ENCODE measurements at regions not wholly inside any gene's neighbourhood (a gene's known extent, or its start where the extent isn't known, plus 50 kb on each side); places are given as distances from the start of the nearest gene placed in this dataset.
"Not testable (repeated sequence)": the region's sequence is repeated elsewhere in the genome, so short reads cannot be mapped to it uniquely, and the experiment has no call there.

GRCh38 chr19:28134311-28134710 lies 1078.6 kb downstream of the UQCRFS1 start:
- DNase-seq, result no peak

DNA sequence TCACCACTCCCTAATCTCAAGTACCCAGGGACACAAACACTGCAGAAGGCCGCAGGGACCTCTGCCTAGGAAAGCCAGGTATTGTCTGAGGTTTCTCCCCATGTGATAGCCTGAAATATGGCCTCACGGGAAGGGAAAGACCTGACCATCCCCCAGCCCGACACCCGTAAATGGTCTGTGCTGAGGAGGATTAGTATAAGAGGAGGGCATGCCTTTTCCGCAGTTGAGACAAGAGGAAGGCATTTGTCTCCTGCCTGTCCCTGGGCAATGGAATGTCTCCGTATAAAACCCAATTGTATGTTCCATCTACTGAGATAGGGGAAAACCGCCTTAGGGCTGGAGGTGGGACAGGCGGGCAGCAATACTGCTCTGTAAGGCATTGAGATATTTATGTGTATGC lies 1082.1 kb downstream of the UQCRFS1 start:
- DNase-seq, result not testable (repeated sequence)

GRCh38 chr19:28130066-28130511 lies 1082.9 kb downstream of the UQCRFS1 start:
- no peak for DNase-seq

DNA sequence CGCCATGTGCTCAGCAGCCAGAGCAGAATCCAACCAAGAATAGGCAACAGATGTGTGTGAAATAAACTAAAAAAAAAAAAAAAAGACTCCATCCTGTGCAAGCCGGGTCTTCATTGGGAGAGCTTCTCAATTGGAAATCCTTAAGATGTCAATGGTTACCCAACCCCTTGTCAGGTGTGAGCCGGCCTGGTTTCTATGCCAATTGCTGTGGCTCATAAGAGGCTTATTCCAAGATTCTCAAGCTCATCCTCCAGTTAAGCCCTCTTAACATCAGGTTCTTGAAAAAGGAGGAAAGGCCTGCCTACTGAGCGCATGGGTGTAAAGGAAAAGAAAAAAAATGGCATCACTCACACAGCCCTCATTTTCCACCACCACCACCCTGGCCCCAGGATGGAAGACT lies 1084.6 kb downstream of the UQCRFS1 start:
- DNase-seq, result no peak

GRCh38 chr19:28126135-28126898 lies 1086.6 kb downstream of the UQCRFS1 start:
- DNase-seq, result no peak

- DNase-seq, result no peak
Observed at GRCh38 chr19:28122734-28123133, 1090.2 kb downstream of the UQCRFS1 start.

GRCh38 chr19:28118235-28118634 lies 1094.7 kb downstream of the UQCRFS1 start:
- DNase-seq, result no peak

DNA sequence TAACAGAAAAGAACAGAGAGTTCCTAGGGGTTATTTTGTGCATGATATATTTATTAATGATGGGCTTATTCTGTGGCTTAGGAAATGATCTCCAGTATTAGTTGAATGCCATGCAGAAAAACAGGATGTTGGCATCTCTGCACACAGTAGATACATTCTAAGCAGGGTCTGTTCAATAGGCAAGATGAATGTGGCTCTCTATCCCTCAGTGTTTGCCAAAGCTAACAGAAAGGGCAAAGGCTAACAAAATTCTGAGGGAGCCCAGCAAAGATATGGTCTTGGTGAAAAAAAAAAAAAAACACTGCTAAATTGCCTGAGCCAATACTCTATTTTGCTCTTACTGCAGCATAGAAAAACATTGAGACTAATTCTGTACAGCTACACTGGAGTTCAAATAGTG lies 1095.8 kb downstream of the UQCRFS1 start:
- DNase-seq, result no peak

DNA sequence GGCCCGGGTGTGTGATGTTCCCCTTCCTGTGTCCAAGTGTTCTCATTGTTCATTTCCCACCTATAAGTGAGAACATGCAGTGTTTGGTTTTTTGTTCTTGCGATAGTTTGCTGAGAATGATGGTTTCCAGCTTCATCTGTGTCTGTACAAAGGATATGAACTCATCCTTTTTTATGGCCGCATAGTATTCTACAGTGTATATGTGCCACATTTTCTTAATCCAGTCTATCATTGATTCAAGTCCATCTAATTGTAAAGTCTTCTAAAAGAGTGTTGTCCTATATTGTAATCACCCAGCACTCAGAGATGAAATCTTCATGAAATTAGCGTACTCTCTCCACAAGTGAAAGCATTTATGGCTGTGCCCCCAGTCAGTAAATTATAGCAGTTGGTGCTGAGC lies 1096.6 kb downstream of the UQCRFS1 start:
- DNase-seq, result not testable (repeated sequence)

DNA sequence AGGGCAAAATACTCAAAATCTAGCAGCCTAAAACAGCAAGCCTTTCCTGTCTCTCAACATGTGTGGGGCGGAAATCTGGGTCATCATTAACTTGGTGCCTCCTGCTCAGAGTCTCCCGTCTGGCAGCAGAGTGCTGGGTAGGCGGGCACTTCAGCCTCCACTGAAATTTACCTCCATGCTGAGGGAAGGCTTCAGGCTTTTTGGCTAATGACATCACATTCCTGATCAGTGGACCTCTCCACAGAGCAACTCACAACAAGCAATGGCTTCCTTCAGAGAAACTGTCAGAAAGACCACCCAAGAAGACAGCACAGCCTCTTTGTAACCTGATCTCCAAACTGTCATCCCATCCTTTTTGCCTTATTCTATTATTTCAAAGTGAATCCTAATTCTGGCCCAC lies 1109.0 kb downstream of the UQCRFS1 start:
- DNase-seq, result peak in 4 of 56 donors; percentile 1 to 25 (median 8)

DNA sequence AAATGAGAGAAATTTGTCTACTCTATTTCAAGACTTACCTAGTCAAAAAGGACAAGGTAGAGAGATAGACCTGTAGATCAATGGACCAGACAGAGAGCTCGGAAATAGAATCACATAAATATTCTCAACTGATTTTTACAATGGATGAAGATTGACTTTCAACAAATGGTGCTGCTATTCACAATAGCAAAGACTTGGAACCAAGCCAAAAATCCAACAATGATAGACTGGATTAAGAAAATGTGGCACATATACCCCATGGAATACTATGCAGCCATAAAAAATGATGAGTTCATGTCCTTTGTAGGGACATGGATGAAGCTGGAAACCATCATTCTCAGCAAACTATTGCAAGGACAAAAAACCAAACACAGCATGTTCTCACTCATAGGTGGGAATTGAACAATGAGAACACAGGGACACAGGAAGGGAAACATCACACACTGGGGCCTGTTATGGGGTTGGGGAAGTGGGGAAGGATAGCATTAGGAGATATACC lies 1128.2 kb downstream of the UQCRFS1 start:
- not testable (repeated sequence) for DNase-seq

GRCh38 chr19:28076628-28077027 lies 1136.3 kb downstream of the UQCRFS1 start:
- no peak for DNase-seq

DNA sequence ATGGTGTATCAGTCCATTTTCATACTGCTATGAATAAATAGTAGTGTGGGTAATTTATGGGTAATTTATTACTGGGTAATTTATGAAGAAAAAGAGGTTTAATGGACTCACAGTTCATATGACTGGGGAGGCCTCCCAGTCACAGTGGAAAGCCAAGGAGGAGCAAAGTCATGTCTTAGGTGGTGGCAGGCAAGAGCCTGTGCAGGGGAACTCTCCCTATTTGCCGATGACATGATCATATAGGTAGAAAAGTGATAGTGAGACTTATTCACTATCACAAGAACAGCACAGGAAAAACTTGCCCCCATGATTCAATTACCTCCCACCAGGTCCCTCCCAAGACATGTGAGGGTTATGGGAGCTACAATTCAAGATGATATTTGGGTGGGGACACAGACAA lies 1137.7 kb downstream of the UQCRFS1 start:
- no peak for DNase-seq

GRCh38 chr19:28074773-28075172 lies 1138.2 kb downstream of the UQCRFS1 start:
- no peak for DNase-seq

- DNase-seq, result no peak
Observed at GRCh38 chr19:28067882-28068281, 1145.1 kb downstream of the UQCRFS1 start.

DNA sequence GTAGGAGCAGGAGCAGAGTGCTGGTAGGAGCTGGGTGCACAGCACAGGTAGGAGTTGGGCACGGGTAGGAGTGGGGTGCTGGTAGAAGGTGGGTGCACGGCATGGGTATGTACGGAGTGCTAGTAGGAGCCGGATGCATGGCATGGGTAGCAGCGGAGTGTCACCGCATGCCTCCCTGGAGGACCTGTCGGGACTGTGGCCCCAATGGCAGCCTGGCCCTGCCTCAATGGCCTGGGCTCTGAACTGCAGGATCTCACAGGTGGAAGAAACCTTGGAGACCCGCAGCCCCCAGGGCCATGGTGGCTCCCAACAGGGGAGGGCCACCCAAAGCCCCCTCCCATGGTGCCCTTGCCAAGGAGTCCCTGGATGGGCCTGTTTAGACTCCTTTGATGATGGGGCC lies 1146.0 kb downstream of the UQCRFS1 start:
- DNase-seq, result no peak

DNA sequence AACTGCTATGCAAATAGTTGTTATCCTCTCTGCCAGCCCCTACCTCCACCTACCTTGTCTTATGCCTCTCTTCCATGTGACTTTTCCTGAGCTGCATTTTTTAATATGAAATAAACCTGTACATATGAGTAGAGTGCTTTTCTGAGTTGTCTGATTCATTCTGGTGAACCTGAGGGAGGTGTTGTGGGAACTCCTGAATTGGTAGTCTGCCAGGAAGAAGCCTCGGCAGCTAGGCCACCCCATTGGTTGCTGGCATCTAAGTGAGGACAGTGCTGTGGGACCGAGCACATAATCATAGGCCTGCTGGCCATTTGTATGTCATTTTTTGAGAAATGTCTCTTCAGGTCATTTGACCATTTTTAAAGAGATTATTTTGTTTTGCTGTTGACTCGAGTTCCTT lies 1146.8 kb downstream of the UQCRFS1 start:
- DNase-seq, result no peak

DNA sequence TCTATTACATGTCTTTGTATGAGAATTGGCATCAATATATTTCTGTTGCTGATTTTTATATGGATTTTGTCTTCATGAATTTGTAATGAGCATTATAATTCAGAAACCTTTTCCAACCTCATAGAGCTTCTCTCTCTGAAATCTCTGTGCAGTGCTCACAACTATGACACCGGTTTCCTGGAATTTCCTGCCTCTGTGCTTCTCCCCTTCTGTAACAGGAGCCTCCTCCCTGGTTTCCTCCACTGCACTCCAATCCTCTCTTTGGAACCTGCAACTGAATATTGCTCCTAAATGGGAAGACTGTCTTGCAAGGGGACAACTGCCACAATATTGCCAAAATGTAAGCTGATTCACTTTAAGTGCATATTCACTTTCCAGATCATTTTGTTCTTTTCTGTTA lies 1147.9 kb downstream of the UQCRFS1 start:
- no peak for DNase-seq

GRCh38 chr19:28063702-28064101 lies 1149.2 kb downstream of the UQCRFS1 start:
- DNase-seq, result no peak

DNA sequence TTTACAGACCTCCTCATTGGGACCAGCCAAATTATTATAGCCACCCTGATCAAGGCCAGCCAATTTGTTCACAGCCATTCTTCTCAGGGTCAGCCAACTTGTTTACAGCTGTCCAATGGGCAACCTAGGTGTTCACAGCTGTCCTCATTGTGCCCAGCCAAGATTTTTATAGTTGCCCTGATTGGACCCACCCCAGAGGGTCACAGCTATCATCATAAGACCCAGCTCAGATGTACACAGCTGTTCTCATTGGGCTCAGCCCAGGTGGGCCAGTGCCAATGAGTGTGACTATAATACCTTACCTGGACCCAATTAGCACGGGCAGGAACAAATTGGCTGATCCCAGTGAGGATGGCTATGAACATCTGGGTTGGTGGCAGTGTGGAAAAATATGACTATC lies 1151.8 kb downstream of the UQCRFS1 start:
- DNase-seq, result no peak

DNA sequence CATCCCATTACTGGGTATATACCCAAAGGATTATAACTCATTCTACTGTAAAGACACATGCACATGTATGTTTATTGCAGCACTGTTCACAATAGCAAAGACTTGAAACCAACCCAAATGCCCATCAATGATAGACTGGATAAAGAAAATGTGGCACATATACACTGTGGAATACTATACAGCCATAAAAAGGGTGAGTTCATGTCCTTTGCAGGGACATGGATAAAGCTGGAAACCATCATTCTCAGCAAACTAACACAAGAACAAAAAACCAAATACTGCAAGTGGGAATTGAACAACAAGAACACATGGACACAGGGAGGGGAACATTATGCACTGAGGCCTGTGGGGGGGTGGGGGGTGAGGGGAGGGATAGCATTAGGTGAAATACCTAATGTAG lies 1155.9 kb downstream of the UQCRFS1 start:
- not testable (repeated sequence) for DNase-seq

GRCh38 chr19:28051047-28051446 lies 1161.9 kb downstream of the UQCRFS1 start:
- DNase-seq, result no peak

DNA sequence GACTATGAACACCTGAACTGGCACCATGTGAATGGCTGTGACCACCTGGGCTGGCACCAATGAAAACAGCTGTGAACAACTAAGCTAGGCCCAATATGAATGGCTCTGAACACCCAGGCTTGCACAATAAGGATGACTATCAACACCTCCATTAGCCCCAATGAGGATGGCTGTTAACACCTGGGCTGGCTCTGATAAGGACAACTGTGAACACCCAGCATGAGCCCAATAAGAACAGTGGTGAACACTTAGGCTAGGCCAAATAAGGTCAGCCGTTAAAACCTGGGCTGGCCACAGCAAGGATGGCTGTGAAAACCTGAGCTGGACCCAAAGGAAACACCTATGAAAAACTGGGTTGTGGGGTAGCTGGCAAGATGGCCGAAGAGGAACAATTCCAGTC lies 1163.1 kb downstream of the UQCRFS1 start:
- DNase-seq, result no peak

Measured in amygdala (tissue), 56 donors.